Stomach (tissue), 8 donors: ENCODE measurements at regions not wholly inside any gene's neighbourhood (a gene's known extent, or its start where the extent isn't known, plus 50 kb on each side); places are given as distances from the start of the nearest gene placed in this dataset.

Experiments used
- DNase-seq, 2 donors: peaks; one replicate each; pipeline versions ENCODE4 v3.0.0 to v3.0.0-alpha.2; 2013 to 2019
- H3K27ac ChIP-seq, 5 donors: fragments of 200-600 bp in 4 of 5; sonication (generic) in 4 of 5; one replicate each; pipeline ENCODE4 v1.5.1; 2013 to 2019; ENCODE audit warnings: mild to moderate bottlenecking in 1 of 5, moderate library complexity in 1 of 5
- H3K27me3 ChIP-seq, 3 donors: fragments of 200-600 bp; sonication (generic); one replicate each; pipeline ENCODE4 v1.5.1; 2017 to 2019; ENCODE audit warnings: mixed run types in 1 of 3
- H3K36me3 ChIP-seq, 4 donors: fragments of 200-600 bp; sonication (generic); 1 replicate in 3 of 4; 2 replicates in 1 of 4; pipeline ENCODE4 v1.5.1; 2016 to 2019
- H3K4me1 ChIP-seq, 4 donors: fragments of 200-600 bp; sonication (generic); one replicate each; pipeline ENCODE4 v1.5.1; 2016 to 2019
- H3K4me3 ChIP-seq, 4 donors: fragments of 200-600 bp; sonication (generic) in 3 of 4; one replicate each; pipeline ENCODE4 v1.5.1; 2016 to 2019; ENCODE audit warnings: mild to moderate bottlenecking in 1 of 4
- H3K9me3 ChIP-seq, 4 donors: fragments of 200-600 bp; sonication (generic); one replicate each; pipeline ENCODE4 v1.5.1; 2016 to 2019
- EP300 ChIP-seq: sonication (generic); formaldehyde crosslinking; IDR thresholded peaks from one replicate; pipeline ENCODE4 v1.6.1; 2017; ENCODE audit warnings: antibody characterized with exemption
- POLR2A ChIP-seq, 4 donors: fragments of 450-650 bp; IDR thresholded peaks; one replicate each; pipeline ENCODE4 v1.6.1; 2016; ENCODE audit warnings: antibody characterized with exemption in 4 of 4, control low read depth in 2 of 4, mild to moderate bottlenecking in 1 of 4, moderate library complexity in 1 of 4
- POLR2AphosphoS5 ChIP-seq, 3 donors: sonication (generic); formaldehyde crosslinking; IDR thresholded peaks; one replicate each; pipeline ENCODE4 v1.6.1; 2016; ENCODE audit warnings: antibody characterized with exemption in 3 of 3
- WGBS, 5 donors: extraction: QIAGEN DNeasy Blood & Tissue Kit in 3 of 5; methylation state at CpG; one replicate each; pipeline versions ENCODE4 v1.1.5 to v1.1.7; 2013 to 2018; 5-methylcytosine and 5-hydroxymethylcytosine counted together
- intact Hi-C: fragments of 100-400 bp; cut with DNase I; formaldehyde crosslinking; loops from one replicate; pipeline ENCODE4 v1.15.1; 2023; ENCODE audit warnings: low total_unique reads
- TF ChIP-seq, protein P1 (sequence below), 7 experiments: fragments of 450-650 bp in 4 of 7; fragments of 200-600 bp in 3 of 7; sonication (generic) in 3 of 7; IDR thresholded peaks; one replicate each; pipeline ENCODE4 v1.5.1; 2016 to 2019; ENCODE audit warnings: antibody characterized with exemption in 7 of 7, control low read depth in 2 of 7, mild to moderate bottlenecking in 1 of 7
- donor health status: healthy with polysubstance abuse.
- donor health status: Bipolar disorder and iron deficiency.
- donor health status: healthy.

DNA sequence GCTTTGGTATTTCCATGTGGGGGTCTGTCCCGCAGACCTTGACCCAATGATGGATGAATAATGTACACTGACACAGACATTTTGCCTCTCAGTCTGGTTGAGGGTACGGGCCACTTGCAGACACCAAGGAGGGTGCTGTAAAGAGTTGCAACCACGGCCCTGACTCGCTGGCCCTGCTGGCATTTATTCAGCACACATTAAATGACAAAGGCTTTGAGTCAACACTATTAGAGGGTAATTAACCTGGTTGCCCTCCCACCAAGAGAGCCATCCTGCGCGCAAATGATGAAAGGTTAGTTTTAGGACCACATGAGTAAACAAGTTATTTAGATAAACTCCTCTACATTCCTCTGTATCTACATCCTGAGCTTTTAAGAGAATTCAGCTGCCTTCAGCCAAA, 308.9 kb upstream of the MMS22L start:
- no peak for DNase-seq
- Histone ChIP-seq H3K4me3 (no peak overlapping the region), H3K27me3 (no peaks in the 10 kb centered on the region), H3K9me3 (no peaks in the 10 kb centered on the region), H3K4me1 (no peaks in the 10 kb centered on the region), H3K27ac (no peak overlapping the region), H3K36me3 (no peaks in the 10 kb centered on the region)
- WGBS, 5 donors = 25 to 54% (median 31%) methylated on average over 6 of the region's 6 CpGs
- intact Hi-C loops = no loop called here
- TF ChIP-seq, protein P1, sequence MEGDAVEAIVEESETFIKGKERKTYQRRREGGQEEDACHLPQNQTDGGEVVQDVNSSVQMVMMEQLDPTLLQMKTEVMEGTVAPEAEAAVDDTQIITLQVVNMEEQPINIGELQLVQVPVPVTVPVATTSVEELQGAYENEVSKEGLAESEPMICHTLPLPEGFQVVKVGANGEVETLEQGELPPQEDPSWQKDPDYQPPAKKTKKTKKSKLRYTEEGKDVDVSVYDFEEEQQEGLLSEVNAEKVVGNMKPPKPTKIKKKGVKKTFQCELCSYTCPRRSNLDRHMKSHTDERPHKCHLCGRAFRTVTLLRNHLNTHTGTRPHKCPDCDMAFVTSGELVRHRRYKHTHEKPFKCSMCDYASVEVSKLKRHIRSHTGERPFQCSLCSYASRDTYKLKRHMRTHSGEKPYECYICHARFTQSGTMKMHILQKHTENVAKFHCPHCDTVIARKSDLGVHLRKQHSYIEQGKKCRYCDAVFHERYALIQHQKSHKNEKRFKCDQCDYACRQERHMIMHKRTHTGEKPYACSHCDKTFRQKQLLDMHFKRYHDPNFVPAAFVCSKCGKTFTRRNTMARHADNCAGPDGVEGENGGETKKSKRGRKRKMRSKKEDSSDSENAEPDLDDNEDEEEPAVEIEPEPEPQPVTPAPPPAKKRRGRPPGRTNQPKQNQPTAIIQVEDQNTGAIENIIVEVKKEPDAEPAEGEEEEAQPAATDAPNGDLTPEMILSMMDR (IDR thresholded peaks at IDR 0.05) = no peak
- TF ChIP-seq POLR2A (IDR thresholded peaks at IDR 0.05) (no peak), EP300 (no peak), POLR2AphosphoS5 (IDR thresholded peaks at IDR 0.05) (no peak)

DNA sequence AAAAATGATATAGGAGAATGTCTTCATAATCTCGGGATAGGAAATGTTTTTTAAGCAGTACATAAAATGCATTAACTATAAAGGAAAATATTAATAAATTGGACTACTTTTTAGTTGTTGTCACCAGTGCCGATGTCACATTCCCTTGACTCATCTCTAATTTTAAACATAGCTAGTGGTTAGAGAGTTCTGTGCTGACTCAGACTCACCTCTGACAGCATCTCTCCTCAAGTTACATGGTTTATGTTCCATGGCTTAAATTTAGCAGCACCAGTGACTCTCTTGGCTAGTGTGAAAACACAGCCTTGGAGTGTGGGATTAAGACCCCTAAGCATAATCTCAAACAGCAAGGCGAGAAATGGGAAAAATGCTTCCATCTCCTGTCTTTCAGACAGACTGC, 311.8 kb upstream of the MMS22L start:
- WGBS, 5 donors = 74 to 92% (median 85%) methylated on average over 3 of the region's 3 CpGs
- intact Hi-C loops = no loop called here
- Histone ChIP-seq H3K4me1 (no peaks in the 10 kb centered on the region), H3K27me3 (no peaks in the 10 kb centered on the region), H3K36me3 (no peaks in the 10 kb centered on the region), H3K27ac (no peak overlapping the region), H3K9me3 (no peaks in the 10 kb centered on the region), H3K4me3 (no peak overlapping the region)
- no peak for DNase-seq
- TF ChIP-seq, protein P1 (IDR thresholded peaks at IDR 0.05) = no peak
- TF ChIP-seq POLR2AphosphoS5 (IDR thresholded peaks at IDR 0.05) = no peak
- TF ChIP-seq EP300 = no peak
- no peak for TF ChIP-seq POLR2A (IDR thresholded peaks at IDR 0.05)

DNA sequence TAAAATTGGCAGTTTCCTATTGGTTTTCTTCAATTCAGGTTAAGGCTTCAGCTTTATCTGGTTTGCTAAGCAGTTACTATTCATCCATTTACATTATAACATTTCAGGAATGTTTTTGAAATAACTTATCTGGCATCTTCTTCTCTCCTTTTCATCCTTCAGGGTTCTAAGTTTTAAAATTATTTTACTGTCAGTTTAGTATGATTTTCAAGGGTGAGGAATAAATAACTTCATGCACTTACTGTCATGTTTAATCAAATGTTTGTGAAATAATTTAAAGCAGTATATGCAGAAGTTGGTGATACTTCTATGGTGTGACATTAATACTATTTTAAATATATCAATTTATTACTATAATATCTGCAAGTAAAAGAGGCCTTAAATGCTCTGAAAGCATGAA, 338.1 kb upstream of the MMS22L start:
- DNase-seq = no peak
- no peak overlapping the region for H3K27ac ChIP-seq
- intact Hi-C loops = no loop called here
- H3K36me3 ChIP-seq = no peaks in the 10 kb centered on the region
- TF ChIP-seq POLR2A (IDR thresholded peaks at IDR 0.05) = no peak
- TF ChIP-seq, protein P1 (IDR thresholded peaks at IDR 0.05) = no peak
- no peak for TF ChIP-seq POLR2AphosphoS5 (IDR thresholded peaks at IDR 0.05)
- TF ChIP-seq EP300 = no peak
- no peaks in the 10 kb centered on the region for H3K4me1 ChIP-seq
- H3K27me3 ChIP-seq = no peaks in the 10 kb centered on the region
- no peak overlapping the region for H3K4me3 ChIP-seq
- peaks cover 0 to 4% (median 0%) of the 10 kb centered on the region in 4 donors for H3K9me3 ChIP-seq

DNA sequence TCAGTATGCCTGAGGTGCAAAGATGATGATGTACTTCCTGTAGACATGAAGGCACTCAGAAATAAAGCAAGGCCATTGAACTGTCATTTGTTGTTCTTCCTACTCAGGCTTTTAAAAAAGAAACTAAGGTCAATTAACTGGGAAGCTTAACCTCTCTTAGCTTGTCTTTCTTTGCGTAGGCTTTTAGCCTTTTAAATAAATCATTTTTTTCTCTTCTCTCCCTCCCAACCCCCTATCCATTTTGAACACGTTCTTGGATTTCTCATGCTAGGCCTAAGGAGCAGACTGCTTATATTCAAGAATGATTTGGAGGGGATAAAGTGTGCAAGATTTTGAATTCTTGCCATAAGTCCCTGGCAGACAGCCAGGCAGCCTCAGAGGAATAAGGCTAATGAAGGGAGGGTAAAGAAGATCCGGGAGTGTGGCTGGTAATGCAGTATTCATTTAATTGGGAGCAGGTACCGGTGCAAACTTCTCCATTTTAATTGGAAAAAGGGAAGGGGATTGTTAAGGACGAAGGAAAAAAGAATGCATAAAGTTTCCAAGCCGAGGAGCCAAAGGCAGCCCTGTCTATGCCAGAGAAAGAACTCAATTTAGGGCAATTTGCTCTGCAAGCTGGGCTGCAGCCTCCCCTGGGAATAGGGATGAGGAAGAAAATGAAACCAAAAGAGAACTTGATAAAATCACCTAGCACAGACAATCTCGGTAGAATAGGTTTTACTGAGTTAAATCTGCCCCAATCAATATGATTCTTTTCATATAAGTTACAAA, 343.8 kb upstream of the MMS22L start:
- TF ChIP-seq, protein P1 (IDR thresholded peaks at IDR 0.05) = no peak
- TF ChIP-seq POLR2A (IDR thresholded peaks at IDR 0.05) (no peak), POLR2AphosphoS5 (IDR thresholded peaks at IDR 0.05) (no peak), EP300 (no peak)
- H3K9me3 ChIP-seq = no peaks in the 10 kb centered on the region
- WGBS, 5 donors = 34 to 59% (median 48%) methylated on average over 7 of the region's 7 CpGs
- intact Hi-C loops = no loop called here
- no peaks in the 10 kb centered on the region for H3K27me3 ChIP-seq
- DNase-seq = peak in 1 of 2 donors; percentile 51
- H3K4me1 ChIP-seq = no peaks in the 10 kb centered on the region
- peak overlapping the region in 3 of 4 donors; percentile 5 to 14 (median 10) for H3K4me3 ChIP-seq
- no peaks in the 10 kb centered on the region for H3K36me3 ChIP-seq
- no peak overlapping the region for H3K27ac ChIP-seq
